ENCODE measurements at regions not wholly inside any gene's neighbourhood (a gene's known extent, or its start where the extent isn't known, plus 50 kb on each side); places are given as distances from the start of the nearest gene placed in this dataset.

DNA sequence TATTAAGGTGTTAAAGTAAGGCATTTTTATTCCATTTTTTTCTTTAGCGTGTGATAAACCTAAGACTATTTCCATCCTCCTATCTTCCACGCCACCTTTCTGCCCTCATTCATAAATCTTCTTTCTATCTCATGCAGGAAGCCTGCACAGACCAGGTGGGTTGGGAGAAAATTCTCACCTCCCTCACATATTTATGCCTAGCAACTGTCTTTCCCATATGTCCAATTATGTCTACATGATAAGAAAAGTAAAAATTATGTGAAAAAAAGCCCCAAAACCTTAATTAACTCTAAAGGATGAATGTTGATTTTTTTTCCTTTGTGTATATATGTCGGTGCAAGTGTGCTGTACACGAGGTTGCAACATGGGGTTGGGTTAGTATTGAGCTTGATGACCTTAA, 225.6 kb upstream of the GCFC2 start:
- DNase-seq = no peak
- no peaks in the 10 kb centered on the region for H3K27me3 ChIP-seq
- no peaks in the 10 kb centered on the region for H3K4me1 ChIP-seq
- H3K9me3 ChIP-seq = peaks cover 0 to 5% (median 0%) of the 10 kb centered on the region in 4 donors
- WGBS (ENCODE audit: insufficient coverage, low coverage, low lambda C conversion rate, missing lambda C conversion rate) = 56% methylated on average over 4 of the region's 4 CpGs
- no peak for ATAC-seq
- intact Hi-C loops (cut with DNase I) = no loop called here
- H3K36me3 ChIP-seq = no peaks in the 10 kb centered on the region
- TF ChIP-seq CTCF (IDR thresholded peaks at IDR 0.05) (no peak), POLR2A (IDR thresholded peaks at IDR 0.05) (no peak)
- no peak overlapping the region for H3K4me3 ChIP-seq
- no peak overlapping the region for H3K27ac ChIP-seq

GRCh38 chr2:75932996-75933395, 222.3 kb upstream of the GCFC2 start:
- H3K4me3 ChIP-seq = no peak overlapping the region
- ATAC-seq = no peak
- 38% methylated on average over 2 of the region's 2 CpGs for WGBS (ENCODE audit: insufficient coverage, low coverage, low lambda C conversion rate, missing lambda C conversion rate)
- TF ChIP-seq CTCF (IDR thresholded peaks at IDR 0.05) = no peak
- no peak for TF ChIP-seq POLR2A (IDR thresholded peaks at IDR 0.05)
- no peak overlapping the region for H3K27ac ChIP-seq
- intact Hi-C loops (cut with DNase I) = no loop called here
- no peaks in the 10 kb centered on the region for H3K27me3 ChIP-seq
- H3K9me3 ChIP-seq = peaks cover 0 to 5% (median 0%) of the 10 kb centered on the region in 4 donors
- H3K4me1 ChIP-seq = no peaks in the 10 kb centered on the region
- DNase-seq = no peak
- H3K36me3 ChIP-seq = no peaks in the 10 kb centered on the region

- WGBS (ENCODE audit: insufficient coverage, low coverage, low lambda C conversion rate, missing lambda C conversion rate) = 81% methylated on average over 2 of the region's 2 CpGs
- no peak overlapping the region for H3K27ac ChIP-seq
- DNase-seq (no peak), ATAC-seq (no peak)
- TF ChIP-seq POLR2A (IDR thresholded peaks at IDR 0.05) = no peak
- TF ChIP-seq CTCF (IDR thresholded peaks at IDR 0.05) = no peak
- H3K36me3 ChIP-seq = no peaks in the 10 kb centered on the region
- no peak overlapping the region for H3K4me3 ChIP-seq
- intact Hi-C loops (cut with DNase I) = no loop called here
- H3K9me3 ChIP-seq = no peaks in the 10 kb centered on the region
- H3K4me1 ChIP-seq = no peaks in the 10 kb centered on the region
- H3K27me3 ChIP-seq = no peaks in the 10 kb centered on the region
These were observed 217.4 kb upstream of the GCFC2 start for GRCh38 chr2:75928093-75928492.

- intact Hi-C loops (cut with DNase I) = no loop called here
- Histone ChIP-seq H3K4me3 (no peak overlapping the region), H3K27ac (no peak overlapping the region), H3K9me3 (no peaks in the 10 kb centered on the region), H3K27me3 (no peaks in the 10 kb centered on the region), H3K36me3 (no peaks in the 10 kb centered on the region), H3K4me1 (no peaks in the 10 kb centered on the region)
- WGBS (ENCODE audit: insufficient coverage, low coverage, low lambda C conversion rate, missing lambda C conversion rate) = 55% methylated on average over 3 of the region's 3 CpGs
- TF ChIP-seq CTCF (IDR thresholded peaks at IDR 0.05) = no peak
- no peak for TF ChIP-seq POLR2A (IDR thresholded peaks at IDR 0.05)
- ATAC-seq = no peak
- no peak for DNase-seq
These were observed 214.8 kb upstream of the GCFC2 start for GRCh38 chr2:75925331-75926024.

All from right lobe of liver (tissue), 6 donors.